H1 (cell line): ENCODE measurements at regions not wholly inside any gene's neighbourhood (a gene's known extent, or its start where the extent isn't known, plus 50 kb on each side); places are given as distances from the start of the nearest gene placed in this dataset.

Source experiments
- CTCF ChIA-PET: fragments of 300-600 bp; sonication (Branson Sonifier 250); formaldehyde crosslinking; loops from one replicate; lab custom pipeline; 2021; ENCODE audit not compliant: partially characterized antibody; lab: Charles Lee
- POLR2A ChIA-PET: fragments of 300-600 bp; sonication (Branson Sonifier 250); formaldehyde crosslinking; loops from one replicate; lab custom pipeline; 2021; ENCODE audit warnings: inconsistent platforms; ENCODE audit not compliant: partially characterized antibody; lab: Charles Lee
- DNase-seq, 2 experiments: peaks; one replicate each; pipeline versions ENCODE4 v3.0.0 to v3.0.0-alpha.2; 2010 to 2022; ENCODE audit warnings: low spot score in 2 of 2, low read depth in 1 of 2, mixed read lengths in 1 of 2
- FAIRE-seq: peaks from 2 replicates; lab custom pipeline; 2011; peaks lifted over from hg19 to GRCh38; lab: Jason Lieb, UNC
- H2AFZ ChIP-seq: 2 replicates; pipeline ENCODE4 v1.8.1; 2012; ENCODE audit warnings: low read length, inconsistent platforms
- H2AK5ac ChIP-seq: 2 replicates; pipeline ENCODE4 v1.6.1; 2013; ENCODE audit warnings: low read depth, low read length
- H2BK120ac ChIP-seq: replicated peaks from 2 replicates; pipeline ENCODE3; 2013; ENCODE audit warnings: low read depth, low read length, inconsistent platforms
- H2BK12ac ChIP-seq: 2 replicates; pipeline ENCODE4 v1.6.1; 2013; ENCODE audit warnings: low read depth, low read length
- H2BK15ac ChIP-seq: 2 replicates; pipeline ENCODE4 v1.6.1; 2013; ENCODE audit warnings: low read length
- H2BK20ac ChIP-seq: 2 replicates; pipeline ENCODE4 v1.6.1; 2013; ENCODE audit warnings: low read length
- H2BK5ac ChIP-seq: 2 replicates; pipeline ENCODE4 v1.6.1; 2013; ENCODE audit warnings: low read depth, low read length
- H3K14ac ChIP-seq: 2 replicates; pipeline ENCODE4 v1.6.1; 2013; ENCODE audit warnings: inconsistent platforms; ENCODE audit not compliant: insufficient read length
- H3K18ac ChIP-seq: 2 replicates; pipeline ENCODE4 v1.6.1; 2013; ENCODE audit warnings: low read length; ENCODE audit errors: extremely low read depth
- H3K23ac ChIP-seq: 2 replicates; pipeline ENCODE4 v1.6.1; 2013; ENCODE audit warnings: inconsistent platforms; ENCODE audit not compliant: insufficient read length
- H3K23me2 ChIP-seq: 2 replicates; pipeline ENCODE4 v1.6.1; 2013; ENCODE audit warnings: low read depth, low read length
- H3K27ac ChIP-seq: 2 replicates; pipeline ENCODE4 v1.6.1; 2011; ENCODE audit warnings: low read depth, low read length, inconsistent platforms
- H3K27me3 ChIP-seq, 4 experiments: replicated peaks in 1 of 4; 1 replicate in 1 of 4; 2 replicates in 3 of 4; pipeline versions ENCODE4 v1.6.1 to v1.8.1; 2011 to 2013; ENCODE audit warnings: low read length in 3 of 4, mild to moderate bottlenecking in 3 of 4, inconsistent platforms in 2 of 4, mixed read lengths in 2 of 4, moderate library complexity in 1 of 4; ENCODE audit not compliant: control insufficient read depth in 3 of 4, insufficient read depth in 3 of 4; ENCODE audit errors: extremely low read depth in 1 of 4
- H3K36me3 ChIP-seq, 4 experiments: 2 replicates each; pipeline versions ENCODE4 v1.6.1 to v1.8.1; 2011 to 2013; ENCODE audit warnings: mild to moderate bottlenecking in 4 of 4, low read length in 3 of 4, moderate library complexity in 2 of 4, control low read depth in 1 of 4, inconsistent platforms in 1 of 4; ENCODE audit not compliant: insufficient read depth in 4 of 4, control insufficient read depth in 2 of 4
- H3K4ac ChIP-seq: replicated peaks from 2 replicates; pipeline ENCODE3; 2013; ENCODE audit warnings: low read length, low read depth, mixed read lengths, inconsistent platforms; ENCODE audit not compliant: insufficient read length
- H3K4me1 ChIP-seq, 4 experiments: replicated peaks in 1 of 4; 1 replicate in 1 of 4; 2 replicates in 3 of 4; pipeline versions ENCODE4 v1.6.1 to v1.8.1; 2011 to 2013; ENCODE audit warnings: low read length in 3 of 4, inconsistent platforms in 2 of 4, mixed read lengths in 1 of 4; ENCODE audit not compliant: insufficient read depth in 4 of 4, control insufficient read depth in 3 of 4
- H3K4me2 ChIP-seq, 2 experiments: 2 replicates each; pipeline versions ENCODE4 v1.6.1 to v1.8.1; 2011 to 2013; ENCODE audit warnings: low read depth in 2 of 2, low read length in 2 of 2, control low read depth in 1 of 2, inconsistent platforms in 1 of 2, mild to moderate bottlenecking in 1 of 2; ENCODE audit not compliant: insufficient read depth in 1 of 2
- H3K4me3 ChIP-seq, 4 experiments: fragments of 200-600, 300-600 bp in 1 of 4; sonication (generic), shearing (Covaris generic), sonication (Bioruptor Twin) in 1 of 4; 2 replicates each; pipeline versions ENCODE4 v1.5.1 to v1.8.1; 2011 to 2016; ENCODE audit warnings: low read length in 4 of 4, low read depth in 3 of 4, control low read depth in 2 of 4, inconsistent platforms in 2 of 4, mild to moderate bottlenecking in 2 of 4, mixed read lengths in 1 of 4, moderate library complexity in 1 of 4; ENCODE audit not compliant: insufficient read depth in 2 of 4; ENCODE audit errors: extremely low read depth in 1 of 4
- H3K56ac ChIP-seq: replicated peaks from 2 replicates; pipeline ENCODE3; 2013; ENCODE audit warnings: low read depth, mild to moderate bottlenecking, mixed read lengths, low read length, inconsistent platforms; ENCODE audit not compliant: insufficient read length
- H3K79me1 ChIP-seq: 2 replicates; pipeline ENCODE4 v1.6.1; 2013; ENCODE audit warnings: low read depth, low read length, control low read depth
- H3K79me2 ChIP-seq, 2 experiments: 2 replicates each; pipeline versions ENCODE4 v1.6.1 to v1.8.1; 2012 to 2013; ENCODE audit warnings: low read length in 2 of 2, mild to moderate bottlenecking in 2 of 2, inconsistent platforms in 1 of 2; ENCODE audit not compliant: insufficient read depth in 2 of 2, control insufficient read depth in 1 of 2
- H3K9ac ChIP-seq, 4 experiments: replicated peaks in 1 of 4; 1 replicate in 1 of 4; 2 replicates in 3 of 4; pipeline versions ENCODE4 v1.6.1 to v1.8.1; 2011 to 2013; ENCODE audit warnings: low read depth in 3 of 4, low read length in 3 of 4, control low read depth in 2 of 4, mild to moderate bottlenecking in 2 of 4, moderate library complexity in 2 of 4, inconsistent platforms in 1 of 4; ENCODE audit errors: extremely low read depth in 1 of 4
- H3K9me3 ChIP-seq, 2 experiments: 2 replicates each; pipeline versions ENCODE4 v1.6.1 to v1.8.1; 2012 to 2013; ENCODE audit warnings: mild to moderate bottlenecking in 2 of 2, moderate library complexity in 2 of 2, control low read depth in 1 of 2, inconsistent platforms in 1 of 2, low read depth in 1 of 2, low read length in 1 of 2, mixed read lengths in 1 of 2; ENCODE audit not compliant: insufficient read depth in 2 of 2
- H4K20me1 ChIP-seq, 2 experiments: replicated peaks in 1 of 2; 2 replicates each; pipeline versions ENCODE3 to v1.8.1; 2011 to 2013; ENCODE audit warnings: inconsistent platforms in 2 of 2, low read length in 2 of 2, mild to moderate bottlenecking in 1 of 2; ENCODE audit not compliant: insufficient read depth in 2 of 2, control insufficient read depth in 1 of 2
- H4K5ac ChIP-seq: 2 replicates; pipeline ENCODE4 v1.6.1; 2013; ENCODE audit warnings: low read length, low read depth, mixed read lengths, inconsistent platforms; ENCODE audit not compliant: insufficient read length
- H4K8ac ChIP-seq: 2 replicates; pipeline ENCODE4 v1.8.0; 2013; ENCODE audit warnings: mild to moderate bottlenecking, moderate library complexity, low read length, inconsistent platforms; ENCODE audit not compliant: insufficient read depth; ENCODE audit errors: extremely low read depth
- H4K91ac ChIP-seq: replicated peaks from 2 replicates; pipeline ENCODE3; 2013; ENCODE audit warnings: low read length, mixed read lengths, inconsistent platforms; ENCODE audit not compliant: insufficient read length
- ASH2L ChIP-seq: fragments of 200-600, 300-600 bp; sonication (generic); IDR thresholded peaks from one replicate; pipeline ENCODE4 v1.7.1; 2017; ENCODE audit warnings: low read length
- CEBPB ChIP-seq: IDR thresholded peaks from 2 replicates; pipeline ENCODE4 v1.6.1; 2012; ENCODE audit warnings: low read depth, low read length
- CTCF ChIP-seq, 3 experiments: IDR thresholded peaks; 1 replicate in 2 of 3; 2 replicates in 1 of 3; pipeline versions ENCODE4 v1.5.1 to v1.6.1; 2011; ENCODE audit warnings: low read length in 3 of 3, mild to moderate bottlenecking in 3 of 3, inconsistent platforms in 2 of 3, low read depth in 1 of 3, moderate library complexity in 1 of 3; ENCODE audit not compliant: insufficient read depth in 1 of 3; ENCODE audit errors: control extremely low read depth in 1 of 3
- RXRA ChIP-seq: IDR thresholded peaks from 2 replicates; pipeline ENCODE4 v1.6.1; 2011; ENCODE audit warnings: low read depth, mild to moderate bottlenecking, low read length, moderate library complexity; ENCODE audit not compliant: insufficient read depth
- WGBS, 2 experiments: shearing (Covaris generic) in 1 of 2; methylation state at CpG; one replicate each; pipeline versions ENCODE4 v1.1.6 to v1.1.7; 2013 to 2015; ENCODE audit warnings: low lambda C conversion rate in 2 of 2, mixed read lengths in 2 of 2, inconsistent platforms in 1 of 2, low coverage in 1 of 2, missing lambda C conversion rate in 1 of 2; ENCODE audit not compliant: insufficient replicate concordance in 2 of 2, insufficient coverage in 1 of 2, insufficient read length in 1 of 2; ENCODE audit errors: extremely low coverage in 1 of 2, missing lambda C conversion rate in 1 of 2; 5-methylcytosine and 5-hydroxymethylcytosine counted together

GRCh38 chr6:170464080-170464479, 89.0 kb downstream of the PSMB1 start:
- Histone ChIP-seq H3K56ac (no peak overlapping the region), H2BK12ac (no peak overlapping the region), H3K36me3 (no peaks in the 10 kb centered on the region), H2BK120ac (no peak overlapping the region), H3K4me1 (no peaks in the 10 kb centered on the region), H3K9ac (no peak overlapping the region), H3K14ac (no peak overlapping the region), H3K79me1 (no peaks in the 10 kb centered on the region), H2AK5ac (peak overlapping the region; percentile 39; the same call in 1 of the 2 replicates), H3K27me3 (no peaks in the 10 kb centered on the region), H3K27ac (no peak overlapping the region), H3K4ac (no peak overlapping the region), H2BK15ac (no peak overlapping the region), H2BK20ac (no peak overlapping the region), H3K79me2 (no peaks in the 10 kb centered on the region), H4K20me1 (no peaks in the 10 kb centered on the region), H3K4me3 (no peak overlapping the region), H3K18ac (no peak overlapping the region), H3K4me2 (no peak overlapping the region), H3K23ac (no peak overlapping the region), H4K8ac (peak overlapping the region; percentile 86; the same call in 1 of the 2 replicates), H3K9me3 (peaks cover 16 to 17% of the 10 kb centered on the region in 2 experiments), H2BK5ac (no peak overlapping the region), H4K5ac (no peak overlapping the region), H4K91ac (no peak overlapping the region), H3K23me2 (no peaks in the 10 kb centered on the region), H2AFZ (0 out of 2 replicates have a peak overlapping the region, but pooled peaks have one; percentile 30)
- ChIA-PET POLR2A (no interaction called here), CTCF (interaction anchor here (1.2 to 1.5 kb wide), 2 partner anchors 16 to 24 kb away, joined by 4 to 5 read pairs; no protein-coding TSS in a partner anchor)
- 76% methylated on average over 9 of the region's 9 CpGs; no CpG with 5 or more reads in 1 of the 2 experiments for WGBS, 2 experiments
- DNase-seq = no peak
- no peak for FAIRE-seq
- TF ChIP-seq ASH2L = no peak
- TF ChIP-seq CEBPB = no peak
- no peak for TF ChIP-seq RXRA
- TF ChIP-seq CTCF (IDR thresholded peaks at IDR 0.05; ENCODE audit: control extremely low read depth in 1 of 3, insufficient read depth in 1 of 3, low read depth in 1 of 3, low read length in 3 of 3) = no peak
